ENCODE measurements at regions not wholly inside any gene's neighbourhood (a gene's known extent, or its start where the extent isn't known, plus 50 kb on each side); places are given as distances from the start of the nearest gene placed in this dataset.

DNA sequence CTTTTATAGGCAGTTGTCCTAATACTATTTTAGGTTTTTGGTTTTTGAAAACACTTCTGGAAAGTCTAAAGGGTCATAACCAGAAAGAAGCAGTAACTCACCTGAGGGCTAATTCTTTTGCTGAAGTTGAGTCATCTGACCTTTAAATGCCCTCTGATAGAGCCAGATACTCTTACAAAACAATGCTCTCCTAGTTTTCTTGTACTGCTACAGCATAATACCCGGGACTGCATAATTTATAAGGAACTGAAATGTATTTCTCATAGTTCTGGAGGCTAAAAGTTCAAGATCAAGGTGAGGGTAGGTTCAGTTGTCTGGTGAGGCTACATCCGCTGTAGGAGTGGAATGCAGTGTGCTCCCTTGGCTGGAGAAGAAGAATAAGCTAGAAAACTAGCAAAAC, 670.3 kb downstream of the TLE4 start:
- H3K4me2 ChIP-seq (ENCODE audit: low read length) = no peak overlapping the region
- no peaks in the 10 kb centered on the region for H4K20me1 ChIP-seq (ENCODE audit: control insufficient read depth, insufficient read depth, low read depth, low read length)
- H3K9me2 ChIP-seq (replicated peaks; ENCODE audit: control insufficient read depth, low read length) = no peaks in the 10 kb centered on the region
- H3K27ac ChIP-seq (ENCODE audit: low read depth, low read length) = no peak overlapping the region
- no peaks in the 10 kb centered on the region for H3K27me3 ChIP-seq (ENCODE audit: control insufficient read depth, low read length)
- H3K4me3 ChIP-seq (ENCODE audit: low read length) = no peak overlapping the region
- H3K9me3 ChIP-seq (ENCODE audit: control insufficient read depth, insufficient read depth, low read length) = no peaks in the 10 kb centered on the region
- H3K79me2 ChIP-seq (ENCODE audit: control insufficient read depth, low read length) = no peaks in the 10 kb centered on the region
- no peaks in the 10 kb centered on the region for H3K36me3 ChIP-seq (ENCODE audit: control insufficient read depth, low read length)
- TF ChIP-seq CTCF (IDR thresholded peaks at IDR 0.05; ENCODE audit: low read depth, low read length, poor library complexity, severe bottlenecking) = no peak
- no peak for TF ChIP-seq EZH2phosphoT487 (IDR thresholded peaks at IDR 0.05; ENCODE audit: borderline replicate concordance, low read length)
- H3F3A ChIP-seq (ENCODE audit: control insufficient read depth, insufficient read depth) = no peaks in the 10 kb centered on the region
- no peaks in the 10 kb centered on the region for H3K4me1 ChIP-seq (ENCODE audit: control insufficient read depth, low read length)

GRCh38 chr9:80235752-80236151, 664.0 kb downstream of the TLE4 start:
- Histone ChIP-seq H3K36me3 (ENCODE audit: control insufficient read depth, low read length) (no peaks in the 10 kb centered on the region), H3F3A (ENCODE audit: control insufficient read depth, insufficient read depth) (no peaks in the 10 kb centered on the region), H3K4me2 (ENCODE audit: low read length) (no peak overlapping the region), H3K9me2 (replicated peaks; ENCODE audit: control insufficient read depth, low read length) (no peaks in the 10 kb centered on the region), H3K27me3 (ENCODE audit: control insufficient read depth, low read length) (no peaks in the 10 kb centered on the region), H3K27ac (ENCODE audit: low read depth, low read length) (no peak overlapping the region), H3K4me3 (ENCODE audit: low read length) (no peak overlapping the region), H3K4me1 (ENCODE audit: control insufficient read depth, low read length) (no peaks in the 10 kb centered on the region), H4K20me1 (ENCODE audit: control insufficient read depth, insufficient read depth, low read depth, low read length) (no peaks in the 10 kb centered on the region), H3K9me3 (ENCODE audit: control insufficient read depth, insufficient read depth, low read length) (no peaks in the 10 kb centered on the region), H3K79me2 (ENCODE audit: control insufficient read depth, low read length) (no peaks in the 10 kb centered on the region)
- TF ChIP-seq CTCF (IDR thresholded peaks at IDR 0.05; ENCODE audit: low read depth, low read length, poor library complexity, severe bottlenecking) (no peak), EZH2phosphoT487 (IDR thresholded peaks at IDR 0.05; ENCODE audit: borderline replicate concordance, low read length) (no peak)

GRCh38 chr9:80233906-80234305, 662.1 kb downstream of the TLE4 start:
- H3K4me3 ChIP-seq (ENCODE audit: low read length) = no peak overlapping the region
- H3K9me2 ChIP-seq (replicated peaks; ENCODE audit: control insufficient read depth, low read length) = no peaks in the 10 kb centered on the region
- no peaks in the 10 kb centered on the region for H4K20me1 ChIP-seq (ENCODE audit: control insufficient read depth, insufficient read depth, low read depth, low read length)
- TF ChIP-seq CTCF (IDR thresholded peaks at IDR 0.05; ENCODE audit: low read depth, low read length, poor library complexity, severe bottlenecking) (no peak), EZH2phosphoT487 (IDR thresholded peaks at IDR 0.05; ENCODE audit: borderline replicate concordance, low read length) (no peak)
- no peak overlapping the region for H3K27ac ChIP-seq (ENCODE audit: low read depth, low read length)
- H3K4me1 ChIP-seq (ENCODE audit: control insufficient read depth, low read length) = no peaks in the 10 kb centered on the region
- no peak overlapping the region for H3K4me2 ChIP-seq (ENCODE audit: low read length)
- H3F3A ChIP-seq (ENCODE audit: control insufficient read depth, insufficient read depth) = no peaks in the 10 kb centered on the region
- H3K36me3 ChIP-seq (ENCODE audit: control insufficient read depth, low read length) = no peaks in the 10 kb centered on the region
- no peaks in the 10 kb centered on the region for H3K79me2 ChIP-seq (ENCODE audit: control insufficient read depth, low read length)
- H3K27me3 ChIP-seq (ENCODE audit: control insufficient read depth, low read length) = no peaks in the 10 kb centered on the region
- H3K9me3 ChIP-seq (ENCODE audit: control insufficient read depth, insufficient read depth, low read length) = no peaks in the 10 kb centered on the region
